Adipocyte (in vitro differentiated cells): ENCODE measurements at regions not wholly inside any gene's neighbourhood (a gene's known extent, or its start where the extent isn't known, plus 50 kb on each side); places are given as distances from the start of the nearest gene placed in this dataset.

ENCODE experiments used
- DNase-seq: peaks from one replicate; pipeline ENCODE4 v3.0.0-alpha.2; 2015; ENCODE audit warnings: low read depth
- H3K27me3 ChIP-seq: replicated peaks from 2 replicates; pipeline ENCODE4 v1.7.0; 2013; ENCODE audit warnings: mild to moderate bottlenecking, low read length, moderate library complexity; ENCODE audit not compliant: control insufficient read depth, insufficient read depth
- H3K36me3 ChIP-seq: 2 replicates; pipeline ENCODE4 v1.7.0; 2013; ENCODE audit warnings: low read length, mild to moderate bottlenecking, moderate library complexity; ENCODE audit not compliant: control insufficient read depth, insufficient read depth, severe bottlenecking
- H3K4me1 ChIP-seq: 2 replicates; pipeline ENCODE4 v1.7.0; 2013; ENCODE audit warnings: mild to moderate bottlenecking, low read length, moderate library complexity; ENCODE audit not compliant: control insufficient read depth, insufficient read depth
- H3K4me3 ChIP-seq: 2 replicates; pipeline ENCODE4 v1.7.0; 2013; ENCODE audit warnings: mild to moderate bottlenecking, low read length, moderate library complexity
- H3K9ac ChIP-seq: 2 replicates; pipeline ENCODE4 v1.7.0; 2013; ENCODE audit warnings: mild to moderate bottlenecking, low read length, moderate library complexity
- H3K9me3 ChIP-seq: 2 replicates; pipeline ENCODE4 v1.7.0; 2013; ENCODE audit warnings: mild to moderate bottlenecking, low read length, moderate library complexity; ENCODE audit not compliant: control insufficient read depth

GRCh38 chr10:124144536-124144935 lies 51.1 kb upstream of the CHST15 start:
- Histone ChIP-seq H3K9me3 (peaks cover 7% of the 10 kb centered on the region), H3K36me3 (no peaks in the 10 kb centered on the region), H3K4me1 (peaks cover 42% of the 10 kb centered on the region), H3K4me3 (no peak overlapping the region), H3K9ac (no peak overlapping the region), H3K27me3 (no peaks in the 10 kb centered on the region)
- no peak for DNase-seq

- Histone ChIP-seq H3K36me3 (no peaks in the 10 kb centered on the region), H3K27me3 (no peaks in the 10 kb centered on the region), H3K4me3 (no peak overlapping the region), H3K9ac (no peak overlapping the region), H3K9me3 (peaks cover 7% of the 10 kb centered on the region), H3K4me1 (peaks cover 50% of the 10 kb centered on the region)
- no peak for DNase-seq
These were observed 50.3 kb upstream of the CHST15 start for GRCh38 chr10:124143721-124144120.
